ENCODE measurements at regions not wholly inside any gene's neighbourhood (a gene's known extent, or its start where the extent isn't known, plus 50 kb on each side); places are given as distances from the start of the nearest gene placed in this dataset.
A peak's percentile ranks its signal among the peaks of the same experiment; 100 is the strongest.

- no peak for DNase-seq
Observed at GRCh38 chr14:96638041-96638855, 136.1 kb downstream of the PAPOLA start.

- DNase-seq, result no peak
Observed at GRCh38 chr14:96639550-96639949, 137.4 kb downstream of the PAPOLA start.

DNA sequence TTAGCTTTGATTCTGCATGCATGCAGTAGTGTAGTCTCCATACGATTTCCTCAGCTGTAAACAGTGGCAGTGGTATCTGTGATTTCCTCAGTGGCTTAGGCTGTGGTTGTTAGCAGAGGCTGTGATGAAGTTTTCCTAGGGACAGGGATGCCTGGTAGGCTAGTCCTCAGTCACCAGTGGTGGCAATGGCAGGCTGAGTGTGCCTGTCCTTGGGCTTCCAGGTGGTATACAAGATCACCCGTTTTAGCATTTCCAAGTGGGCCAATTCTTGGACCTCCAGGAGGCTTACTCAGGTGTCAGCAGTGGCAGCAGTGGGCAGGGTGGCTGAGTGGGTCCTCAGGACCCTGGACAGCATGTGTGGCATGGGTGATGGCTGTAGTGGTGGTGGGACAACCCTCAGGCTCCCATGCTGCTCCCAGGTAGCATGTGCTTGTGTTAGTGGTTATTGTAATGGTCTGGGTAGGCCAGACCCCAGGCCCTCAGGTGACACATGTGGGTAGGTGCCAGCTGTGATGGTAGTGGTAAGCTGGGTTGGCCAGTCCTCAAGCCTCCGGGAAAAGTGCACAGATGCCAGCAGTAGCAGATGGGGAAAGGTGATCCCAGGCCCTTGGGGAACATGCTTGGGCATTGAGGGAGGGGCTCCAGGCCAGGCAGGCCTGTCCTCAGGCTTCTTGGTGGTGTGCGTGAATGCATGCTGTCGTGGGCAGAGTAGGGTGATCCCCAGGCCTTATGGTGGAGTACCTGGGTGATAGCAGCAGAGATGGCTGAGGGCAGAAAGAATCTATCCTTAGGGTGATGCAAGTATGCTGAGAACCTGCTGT lies 146.5 kb downstream of the PAPOLA start:
- DNase-seq, result peak; percentile 57 to 85

- DNase-seq, result peak in 1 of 2 experiments; percentile 57
Observed at GRCh38 chr14:96649327-96649601, 147.1 kb downstream of the PAPOLA start.

GRCh38 chr14:96653597-96653996 lies 143.6 kb upstream of the VRK1 start:
- DNase-seq, result no peak

DNA sequence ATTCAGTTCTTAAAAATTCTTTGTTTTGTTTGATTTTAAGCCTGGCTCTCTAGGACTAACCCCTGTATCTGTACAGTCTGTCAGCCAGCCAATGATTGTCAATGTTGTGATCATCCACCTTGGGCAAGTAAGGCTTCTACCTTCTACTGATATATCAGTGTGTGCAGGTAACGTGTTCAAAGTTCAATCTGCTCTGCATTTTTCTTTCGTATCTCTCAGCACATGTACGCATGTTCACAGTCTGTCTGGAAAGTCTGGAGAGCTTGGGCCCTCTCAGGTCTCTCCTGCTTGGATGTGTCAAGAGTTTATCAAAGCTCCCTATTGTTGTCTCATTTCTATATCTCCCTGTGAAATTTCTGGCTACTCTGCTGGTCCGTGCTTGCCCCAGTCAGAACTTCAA lies 138.6 kb upstream of the VRK1 start:
- no peak for DNase-seq

DNA sequence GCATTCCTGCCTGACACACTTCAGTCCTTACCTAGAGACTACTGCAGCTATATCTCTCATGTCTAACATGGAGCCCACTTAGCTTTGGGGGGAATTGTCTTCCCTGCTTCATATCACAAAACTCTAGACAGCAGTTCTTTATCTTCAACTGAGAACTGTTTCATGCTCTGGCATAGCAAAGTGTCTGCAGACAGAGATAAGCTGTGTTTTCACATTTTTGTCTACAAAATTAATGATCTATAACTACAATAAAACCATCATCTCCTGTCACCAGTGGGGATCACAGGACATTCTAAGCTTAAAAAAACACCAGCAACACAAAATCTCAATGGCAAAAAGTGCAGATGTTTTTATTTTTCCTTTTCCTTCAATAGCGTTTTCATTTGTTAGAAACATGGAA lies 137.1 kb upstream of the VRK1 start:
- DNase-seq, result no peak

- DNase-seq, result no peak
Observed at GRCh38 chr14:96660667-96661066, 136.5 kb upstream of the VRK1 start.

DNA sequence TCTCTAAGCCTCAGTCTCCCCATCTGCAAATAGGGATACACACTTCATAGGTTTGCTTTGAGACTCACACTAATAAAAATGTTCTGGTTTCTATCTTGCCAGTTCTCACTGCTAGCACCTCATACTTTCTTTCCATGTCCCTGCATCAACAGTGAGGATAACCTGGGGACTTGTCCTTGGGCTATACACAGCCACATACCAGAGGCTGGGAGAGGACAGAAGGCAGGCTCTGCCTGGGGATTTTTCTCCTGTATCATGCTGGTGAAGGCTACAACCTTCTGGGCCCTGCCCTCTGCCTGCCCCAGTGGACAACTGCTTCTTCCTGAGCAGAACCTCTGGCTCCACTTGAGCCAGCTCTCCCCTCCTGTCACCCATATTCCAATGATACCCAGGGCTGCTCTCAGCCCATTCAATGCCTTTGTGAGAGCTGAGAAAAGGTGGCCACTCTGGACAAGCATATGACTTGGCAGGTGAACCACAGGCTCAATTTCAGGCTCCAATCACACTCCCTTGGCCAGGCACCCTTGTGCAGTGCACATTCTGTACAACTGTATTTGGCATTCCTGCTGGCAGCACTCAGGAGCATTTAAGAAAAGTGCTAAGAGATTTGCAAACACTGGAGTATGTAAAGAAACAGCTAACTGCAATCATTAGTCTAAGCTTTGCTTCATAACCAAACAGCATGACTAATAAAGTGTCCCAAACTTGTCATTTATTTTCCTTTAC lies 135.8 kb upstream of the VRK1 start:
- no peak for DNase-seq

DNA sequence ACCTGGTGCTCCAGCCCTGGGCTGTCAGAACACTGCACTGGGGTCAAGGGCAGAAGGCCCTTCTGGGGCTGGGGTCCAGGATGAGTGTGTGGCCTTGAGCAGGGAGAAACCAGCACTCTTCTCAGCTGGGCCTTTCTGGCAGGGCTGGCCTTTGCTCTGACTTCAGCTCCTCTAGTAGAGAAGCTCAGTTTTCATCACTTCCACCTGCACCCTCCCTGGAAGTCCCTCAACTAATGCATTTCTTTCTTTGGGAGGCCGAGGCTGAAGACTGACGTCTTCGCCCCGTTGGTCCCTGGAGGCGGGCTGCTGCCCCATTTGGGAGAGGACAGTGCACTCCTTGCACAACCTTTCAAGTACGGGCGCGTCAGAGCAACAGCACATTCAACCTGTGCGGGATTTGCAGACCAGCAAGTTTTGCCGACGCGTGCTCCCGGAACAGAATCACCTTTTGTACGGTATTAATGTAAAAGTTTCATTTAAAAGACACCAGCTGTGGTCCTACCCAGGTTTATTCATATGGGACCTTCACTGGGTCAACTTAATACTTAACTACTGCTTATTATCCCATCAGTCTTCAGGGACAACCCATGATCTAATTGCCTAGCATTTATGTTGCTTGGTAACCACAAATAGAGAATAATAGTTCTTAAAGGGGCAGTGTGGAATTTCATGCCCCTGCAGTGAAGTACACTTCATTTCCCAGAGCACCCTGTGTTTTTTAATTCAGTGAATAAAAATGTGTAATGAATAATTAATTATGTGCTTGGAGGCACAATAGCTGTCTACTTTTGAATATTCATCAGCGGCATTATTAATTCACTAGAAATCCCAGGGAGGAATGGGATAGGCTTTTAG lies 134.8 kb upstream of the VRK1 start:
- peak in 1 of 2 experiments; percentile 23 for DNase-seq

DNA sequence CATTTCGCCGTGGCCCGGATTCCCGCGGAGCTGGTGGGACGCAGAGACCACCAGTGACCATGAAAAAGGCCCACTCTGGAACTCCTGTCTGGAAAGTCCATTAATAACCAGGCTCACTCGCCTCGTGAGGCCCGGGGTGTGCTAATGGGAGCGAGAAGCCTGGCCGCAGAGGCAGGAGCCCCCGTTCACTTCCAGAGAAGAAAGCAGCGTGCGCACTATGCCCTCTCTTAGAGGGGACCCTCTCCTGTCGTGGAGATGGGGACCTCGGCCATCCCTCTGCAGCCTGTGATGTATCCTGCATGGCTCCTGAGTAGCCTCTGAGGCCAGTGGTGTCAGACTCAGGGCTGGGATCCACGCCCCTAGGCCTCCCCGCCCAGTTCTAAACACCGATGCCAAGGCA lies 134.1 kb upstream of the VRK1 start:
- no peak for DNase-seq

- no peak for DNase-seq
Observed at GRCh38 chr14:96663491-96664067, 133.6 kb upstream of the VRK1 start.

- peak in 1 of 2 experiments; percentile 22 for DNase-seq
Observed at GRCh38 chr14:96666088-96666487, 131.1 kb upstream of the VRK1 start.

DNA sequence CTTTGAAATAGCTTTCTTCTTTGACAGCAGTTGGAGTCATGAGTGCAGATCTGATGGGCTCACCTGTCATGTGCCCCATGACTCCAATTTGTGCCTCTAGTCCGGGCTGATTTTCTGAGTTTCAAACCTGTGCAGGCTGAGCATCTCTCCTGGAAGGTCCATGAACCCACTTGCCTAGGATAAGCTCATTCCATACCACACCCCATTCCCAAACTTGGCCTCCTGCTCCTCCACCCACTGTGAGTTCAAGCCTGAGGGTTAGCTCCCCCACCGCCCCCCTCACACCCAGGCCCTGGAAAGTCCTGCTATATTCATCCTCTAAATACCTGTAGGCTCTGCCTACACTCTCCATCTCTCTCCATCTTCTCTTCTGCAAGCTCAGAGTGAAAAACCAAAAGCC lies 126.8 kb upstream of the VRK1 start:
- no peak for DNase-seq

DNA sequence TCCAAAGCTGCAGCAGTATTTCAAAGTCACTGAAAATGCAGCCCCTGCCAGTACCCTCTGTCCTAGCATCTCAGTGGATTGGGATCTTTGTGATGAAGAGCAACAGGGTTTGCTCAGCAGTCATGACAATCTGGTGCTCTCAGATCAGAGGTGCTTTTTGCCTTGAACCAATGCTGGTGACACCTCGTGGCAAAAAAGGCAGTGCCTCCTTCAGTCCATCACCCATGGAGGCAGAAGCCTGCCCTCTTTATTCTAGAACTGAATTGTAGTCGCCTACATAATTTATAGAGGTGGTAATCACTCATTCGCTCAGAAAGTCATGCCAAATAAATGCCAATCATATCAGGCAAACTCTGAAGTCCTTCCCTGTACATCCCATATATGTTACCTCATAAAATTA lies 126.0 kb upstream of the VRK1 start:
- no peak for DNase-seq

DNA sequence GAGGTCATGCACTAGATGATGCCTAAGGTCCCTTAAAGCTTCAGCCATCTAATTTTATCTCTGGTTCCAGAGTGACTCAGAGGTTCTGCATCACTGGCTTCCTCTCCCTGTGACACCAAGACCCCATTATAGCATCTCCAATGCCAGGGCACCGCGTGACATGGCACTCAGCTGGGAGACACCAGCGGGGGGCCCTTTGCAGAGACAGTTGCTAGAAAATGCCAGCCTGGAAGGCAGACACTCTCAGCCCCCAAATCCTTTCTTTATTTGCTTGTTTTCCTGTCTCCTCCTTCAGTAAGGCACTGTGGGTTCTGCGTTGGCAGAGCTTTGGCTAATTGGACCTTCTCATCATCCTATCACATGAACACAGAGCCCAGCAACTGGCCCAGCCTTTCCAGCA lies 123.5 kb upstream of the VRK1 start:
- DNase-seq, result no peak

DNA sequence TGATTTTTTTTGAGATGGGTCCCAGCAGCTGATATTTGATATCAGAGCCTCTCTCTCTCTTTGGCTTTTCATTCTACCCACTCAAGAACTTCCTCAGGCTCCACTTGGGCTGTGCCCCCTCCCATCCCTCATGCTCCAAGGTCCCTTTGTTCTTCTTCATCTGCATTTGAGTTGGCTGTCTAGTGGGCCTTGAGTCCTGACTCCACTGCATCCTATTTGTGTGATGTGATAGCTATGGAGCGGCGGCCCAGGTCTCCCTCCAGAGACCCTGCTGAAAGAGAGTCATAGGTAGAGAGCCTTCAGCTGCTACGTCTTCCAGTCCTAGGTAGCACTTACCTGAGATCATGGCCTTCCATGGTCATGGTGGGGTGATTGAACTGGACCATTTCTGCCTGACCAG lies 123.1 kb upstream of the VRK1 start:
- no peak for DNase-seq

GRCh38 chr14:96676166-96676565 lies 121.0 kb upstream of the VRK1 start:
- DNase-seq, result no peak

GRCh38 chr14:96681829-96682228 lies 115.4 kb upstream of the VRK1 start:
- no peak for DNase-seq

GRCh38 chr14:96682401-96682800 lies 114.8 kb upstream of the VRK1 start:
- DNase-seq, result no peak

DNA sequence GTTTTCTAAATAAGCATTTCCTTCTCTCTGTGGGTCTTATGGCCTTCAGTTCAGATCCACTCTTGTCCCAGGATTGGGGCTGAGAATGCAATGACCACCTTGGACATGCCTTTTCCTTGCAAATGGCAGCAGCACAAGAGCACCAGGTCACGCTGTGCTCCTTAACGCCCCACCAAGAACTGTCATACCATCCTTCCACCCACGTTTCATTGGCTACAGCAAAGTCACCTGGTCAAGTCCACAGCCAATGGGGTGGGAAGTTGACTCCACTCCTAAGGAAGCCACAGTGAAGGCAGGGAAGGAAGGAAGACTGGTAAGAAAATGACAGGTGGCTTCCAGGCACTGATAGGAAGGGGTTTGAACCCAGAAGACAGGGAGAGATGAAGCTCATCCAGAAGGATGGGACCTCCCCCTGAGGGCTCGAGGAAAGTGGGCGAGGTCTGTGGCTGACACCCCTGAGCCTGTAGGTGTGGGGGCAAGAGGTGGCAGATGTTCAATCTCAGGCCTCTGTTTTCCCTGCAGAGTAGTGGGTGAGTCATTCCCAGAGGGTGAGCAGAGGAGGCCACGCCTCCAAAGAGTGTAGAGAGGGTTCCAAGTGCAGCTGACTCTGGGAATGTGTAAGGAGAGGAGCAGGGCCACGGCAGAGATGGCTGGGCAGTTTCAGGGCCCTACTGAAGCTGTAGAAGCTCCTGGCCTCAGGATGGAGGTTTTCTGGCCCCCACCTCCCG lies 113.5 kb upstream of the VRK1 start:
- no peak for DNase-seq

- no peak for DNase-seq
Observed at GRCh38 chr14:96686126-96686525, 111.1 kb upstream of the VRK1 start.

All from NCI-H524 (cell line).